NT2/D1 (cell line): ENCODE measurements at regions not wholly inside any gene's neighbourhood (a gene's known extent, or its start where the extent isn't known, plus 50 kb on each side); places are given as distances from the start of the nearest gene placed in this dataset.

Experiments used
- DNase-seq: peaks from one replicate; pipeline ENCODE4 v3.0.0-alpha.2; 2011; ENCODE audit warnings: low read depth, low spot score
- H3K27me3 ChIP-seq: 2 replicates; pipeline ENCODE4 v1.6.0; 2011; ENCODE audit warnings: mild to moderate bottlenecking; ENCODE audit not compliant: insufficient read length, insufficient read depth
- H3K36me3 ChIP-seq: 2 replicates; pipeline ENCODE4 v1.6.1; 2011; ENCODE audit warnings: mild to moderate bottlenecking, low read length, mixed read lengths; ENCODE audit not compliant: insufficient read depth, insufficient read length
- H3K4me1 ChIP-seq: 2 replicates; pipeline ENCODE4 v1.5.1; 2011; ENCODE audit not compliant: insufficient read depth, insufficient read length
- H3K4me3 ChIP-seq: 2 replicates; pipeline ENCODE4 v1.5.1; 2011; ENCODE audit warnings: low read depth; ENCODE audit not compliant: insufficient read length
- H3K9ac ChIP-seq: 2 replicates; pipeline ENCODE4 v1.6.0; 2011; ENCODE audit warnings: low read depth; ENCODE audit not compliant: insufficient read length
- H3K9me3 ChIP-seq: 2 replicates; pipeline ENCODE4 v1.5.1; 2011; ENCODE audit warnings: mild to moderate bottlenecking, low read length; ENCODE audit not compliant: insufficient read depth
- SUZ12 ChIP-seq: IDR thresholded peaks from 2 replicates; pipeline ENCODE4 v1.6.1; 2011; ENCODE audit not compliant: insufficient read length, insufficient read depth; ENCODE audit errors: extremely low read depth
- YY1 ChIP-seq: IDR thresholded peaks from 2 replicates; pipeline ENCODE4 v1.6.1; 2011; ENCODE audit not compliant: insufficient read length, insufficient read depth
- ZNF274 ChIP-seq: IDR thresholded peaks from 2 replicates; pipeline ENCODE4 v1.6.1; 2011; ENCODE audit warnings: mild to moderate bottlenecking, low read depth, low read length

DNA sequence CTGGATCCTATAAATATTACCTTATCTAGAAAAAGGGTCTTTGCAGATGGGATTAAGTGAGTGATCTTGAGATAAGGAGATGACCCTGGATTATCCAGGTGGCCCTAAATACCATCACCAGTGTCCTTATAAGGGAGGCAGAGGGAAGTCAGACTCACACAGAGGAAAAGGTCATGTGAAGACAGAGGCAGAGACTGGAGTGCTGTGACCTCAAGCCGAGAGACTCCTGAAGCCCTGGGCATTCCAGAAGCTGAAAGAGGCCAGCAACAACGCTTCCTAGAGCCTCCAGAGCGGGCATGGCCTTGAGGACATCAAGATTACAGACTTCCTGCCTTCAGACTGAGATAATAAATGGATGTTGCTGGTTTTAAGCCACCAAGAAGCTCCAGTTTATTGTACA, 118.8 kb downstream of the ATPSCKMT start:
- Histone ChIP-seq H3K9ac (no peak overlapping the region), H3K36me3 (no peaks in the 10 kb centered on the region), H3K9me3 (no peaks in the 10 kb centered on the region), H3K4me3 (no peak overlapping the region), H3K4me1 (peaks cover 3% of the 10 kb centered on the region), H3K27me3 (no peaks in the 10 kb centered on the region)
- TF ChIP-seq ZNF274 (no peak), SUZ12 (no peak), YY1 (no peak)
- DNase-seq: no peak

DNA sequence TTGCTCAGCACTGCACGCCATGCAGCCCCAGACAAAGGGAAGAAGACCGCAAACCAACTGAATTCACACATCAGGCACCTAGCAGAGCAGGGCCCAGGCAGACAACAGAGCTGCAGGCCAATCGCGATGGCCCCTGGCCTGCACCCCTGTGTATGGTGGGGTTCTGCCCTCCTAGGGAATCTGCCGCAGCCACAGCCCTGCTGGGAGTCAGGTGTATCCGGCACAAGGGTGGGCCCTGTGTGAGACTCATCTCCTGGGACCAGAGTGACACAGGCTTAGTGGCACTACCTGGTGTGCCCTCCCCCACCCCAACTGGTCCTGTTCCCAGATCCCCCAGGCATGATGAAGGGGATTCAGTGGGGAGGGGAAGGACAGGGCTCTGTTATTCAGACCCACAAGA, 122.8 kb downstream of the ATPSCKMT start:
- Histone ChIP-seq H3K36me3 (no peaks in the 10 kb centered on the region), H3K9me3 (no peaks in the 10 kb centered on the region), H3K4me1 (no peaks in the 10 kb centered on the region), H3K9ac (no peak overlapping the region), H3K27me3 (no peaks in the 10 kb centered on the region), H3K4me3 (no peak overlapping the region)
- no peak for DNase-seq
- no peak for TF ChIP-seq YY1
- no peak for TF ChIP-seq SUZ12
- no peak for TF ChIP-seq ZNF274

DNA sequence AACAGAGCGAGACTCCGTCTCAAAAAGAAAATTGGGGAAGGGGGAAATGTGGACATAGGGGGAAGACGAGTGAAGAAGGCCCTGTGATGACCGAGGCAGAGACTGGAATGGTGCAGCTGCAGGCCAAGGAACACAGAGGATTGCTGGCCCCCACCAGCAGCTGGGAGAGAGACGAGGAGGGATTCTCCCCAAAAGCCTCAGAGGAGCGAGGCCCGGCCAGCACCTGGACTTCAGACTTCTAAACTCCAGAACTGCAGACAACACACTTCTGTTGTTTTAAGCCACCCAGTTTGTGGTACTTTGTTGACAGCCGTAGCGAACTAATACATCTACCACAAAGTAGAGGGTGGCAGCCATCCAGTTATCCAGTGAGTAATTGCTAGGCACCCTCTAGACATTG, 124.6 kb downstream of the ATPSCKMT start:
- Histone ChIP-seq H3K9ac (no peak overlapping the region), H3K27me3 (no peaks in the 10 kb centered on the region), H3K36me3 (no peaks in the 10 kb centered on the region), H3K4me1 (no peaks in the 10 kb centered on the region), H3K4me3 (no peak overlapping the region), H3K9me3 (no peaks in the 10 kb centered on the region)
- TF ChIP-seq YY1: no peak
- no peak for TF ChIP-seq ZNF274
- TF ChIP-seq SUZ12: no peak
- DNase-seq: no peak

DNA sequence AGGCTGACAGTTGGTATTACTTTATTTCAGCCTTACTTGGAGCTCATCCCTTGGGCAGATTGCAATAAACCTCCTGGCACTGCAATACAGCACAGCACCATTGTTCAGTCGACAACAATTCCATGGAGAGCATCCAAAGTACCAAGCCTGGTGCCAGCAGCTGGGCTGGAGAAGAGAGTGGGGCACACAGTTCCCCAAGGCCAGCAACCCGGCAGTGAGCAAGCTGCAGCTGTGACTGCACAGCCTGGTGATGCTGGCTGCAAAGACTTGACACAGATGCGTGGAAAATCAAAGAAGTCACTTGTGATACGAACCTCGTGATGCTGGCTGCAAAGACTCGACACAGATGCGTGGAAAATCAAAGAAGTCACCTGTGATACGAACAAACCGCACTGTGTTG, 125.4 kb downstream of the ATPSCKMT start:
- Histone ChIP-seq H3K9me3 (no peaks in the 10 kb centered on the region), H3K27me3 (no peaks in the 10 kb centered on the region), H3K9ac (no peak overlapping the region), H3K4me1 (no peaks in the 10 kb centered on the region), H3K4me3 (no peak overlapping the region), H3K36me3 (no peaks in the 10 kb centered on the region)
- no peak for DNase-seq
- no peak for TF ChIP-seq ZNF274
- no peak for TF ChIP-seq SUZ12
- no peak for TF ChIP-seq YY1

DNA sequence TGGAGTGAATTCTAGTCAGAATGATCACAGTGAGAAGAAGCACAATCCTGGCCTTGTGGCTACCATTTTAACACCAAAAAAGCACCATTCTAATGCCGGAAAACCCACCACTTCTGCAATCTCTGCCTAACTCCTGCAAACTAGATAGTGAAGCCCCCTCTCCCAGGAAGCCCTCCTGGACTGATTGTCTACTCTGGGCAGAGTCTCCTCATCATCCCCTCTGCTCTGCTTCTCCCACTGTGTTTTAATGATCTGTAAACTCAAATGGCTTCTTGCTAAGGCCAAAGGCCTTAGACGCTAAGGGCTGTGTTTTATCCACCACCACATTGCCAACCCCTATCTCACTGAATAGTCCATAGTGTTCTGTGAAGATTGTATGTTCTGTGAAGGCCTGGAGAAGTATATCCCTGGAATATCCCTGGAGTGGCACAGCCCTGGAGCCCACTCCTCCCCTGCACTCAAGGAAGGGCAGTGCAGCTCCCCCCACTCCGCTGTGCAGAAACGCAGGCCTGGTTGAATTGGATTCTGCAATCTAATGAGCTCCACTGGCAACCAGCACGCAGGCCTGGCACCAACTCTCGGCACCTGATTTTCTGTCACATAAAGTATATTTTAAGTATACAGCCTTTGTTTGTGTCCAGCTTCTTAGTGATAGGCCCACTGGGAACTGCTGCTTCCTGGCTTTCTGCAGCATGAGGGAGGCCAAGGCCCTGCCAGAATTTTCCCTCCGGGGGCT, 126.3 kb downstream of the ATPSCKMT start:
- H3K4me1 ChIP-seq: no peaks in the 10 kb centered on the region
- no peaks in the 10 kb centered on the region for H3K27me3 ChIP-seq
- DNase-seq: no peak
- H3K9me3 ChIP-seq: no peaks in the 10 kb centered on the region
- no peak for TF ChIP-seq YY1
- no peak for TF ChIP-seq ZNF274
- TF ChIP-seq SUZ12: no peak
- no peaks in the 10 kb centered on the region for H3K36me3 ChIP-seq
- no peak overlapping the region for H3K4me3 ChIP-seq
- H3K9ac ChIP-seq: no peak overlapping the region

DNA sequence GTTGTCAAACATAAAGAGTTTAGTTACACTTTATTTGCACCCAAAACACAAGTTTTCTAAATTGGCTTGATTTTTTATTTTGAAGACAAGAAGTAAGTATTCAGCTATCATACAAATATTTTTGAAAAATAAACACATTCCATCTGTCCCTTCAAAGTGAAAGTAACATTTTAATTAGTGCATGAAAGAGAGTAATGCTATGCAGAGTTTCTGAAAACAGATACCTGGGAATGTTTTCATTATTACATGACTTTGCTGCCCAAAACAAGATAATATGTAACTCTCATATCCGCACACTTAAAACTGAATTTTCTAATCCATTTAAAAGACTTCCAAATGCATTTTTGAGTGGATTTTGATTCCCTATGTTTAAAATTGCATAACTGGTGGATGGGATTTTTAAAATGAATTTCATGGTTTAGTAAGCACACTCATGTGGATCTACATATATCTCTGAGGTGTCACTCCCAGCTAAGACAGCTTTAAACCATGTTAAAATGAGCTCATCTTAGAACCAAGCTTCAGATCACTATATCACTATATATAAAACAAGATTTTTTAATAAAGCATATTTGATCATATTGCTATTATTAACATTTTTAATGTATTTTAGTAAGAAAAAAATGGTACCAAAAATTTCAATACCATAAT, 127.5 kb downstream of the ATPSCKMT start:
- Histone ChIP-seq H3K4me1 (no peaks in the 10 kb centered on the region), H3K36me3 (no peaks in the 10 kb centered on the region), H3K9ac (no peak overlapping the region), H3K9me3 (no peaks in the 10 kb centered on the region), H3K4me3 (no peak overlapping the region), H3K27me3 (no peaks in the 10 kb centered on the region)
- TF ChIP-seq SUZ12: no peak
- no peak for TF ChIP-seq YY1
- TF ChIP-seq ZNF274: no peak
- DNase-seq: no peak

DNA sequence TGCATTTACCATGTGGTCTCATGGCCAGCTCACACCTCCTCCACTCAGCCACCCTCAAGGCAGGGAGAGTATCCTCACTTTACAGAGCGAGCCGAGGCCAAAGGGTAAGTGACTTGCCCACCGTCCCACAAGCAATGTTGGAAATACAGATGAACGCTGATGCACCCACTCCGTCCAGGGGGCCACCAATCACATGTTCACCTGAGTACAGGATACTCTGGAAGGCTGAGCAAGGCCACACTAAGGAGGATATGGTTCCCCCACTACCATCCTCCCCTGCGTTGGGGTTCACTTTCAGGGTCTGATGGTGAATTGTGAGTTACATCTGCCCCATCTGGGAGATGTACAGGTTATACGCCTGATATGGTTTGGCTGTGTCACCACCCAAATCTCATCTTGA, 128.8 kb downstream of the ATPSCKMT start:
- TF ChIP-seq ZNF274: no peak
- no peak for TF ChIP-seq YY1
- no peak for TF ChIP-seq SUZ12
- H3K9me3 ChIP-seq: no peaks in the 10 kb centered on the region
- no peak overlapping the region for H3K9ac ChIP-seq
- no peaks in the 10 kb centered on the region for H3K27me3 ChIP-seq
- H3K36me3 ChIP-seq: no peaks in the 10 kb centered on the region
- no peak for DNase-seq
- H3K4me1 ChIP-seq: no peaks in the 10 kb centered on the region
- no peak overlapping the region for H3K4me3 ChIP-seq

DNA sequence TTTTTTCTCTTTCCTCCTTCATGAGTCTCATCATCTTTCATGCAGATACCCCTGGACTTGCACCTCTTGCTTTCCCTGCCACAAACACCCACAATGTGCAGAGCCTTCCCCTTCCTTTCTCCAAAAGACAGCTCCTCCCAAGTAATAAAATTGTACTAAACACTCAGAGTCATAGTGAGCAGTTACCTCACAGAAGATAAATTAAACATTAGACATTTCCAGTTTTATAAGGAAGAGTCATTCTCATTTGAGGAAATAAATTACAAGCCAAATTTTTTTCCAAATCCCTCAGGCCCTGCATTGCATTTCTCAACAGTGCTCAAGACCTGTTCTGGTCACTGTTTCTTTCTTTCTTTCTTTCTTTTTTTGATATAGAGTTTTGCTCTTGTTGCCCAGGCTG, 131.5 kb downstream of the ATPSCKMT start:
- H3K9ac ChIP-seq: no peak overlapping the region
- DNase-seq: no peak
- no peaks in the 10 kb centered on the region for H3K27me3 ChIP-seq
- no peaks in the 10 kb centered on the region for H3K36me3 ChIP-seq
- H3K9me3 ChIP-seq: no peaks in the 10 kb centered on the region
- H3K4me3 ChIP-seq: no peak overlapping the region
- H3K4me1 ChIP-seq: no peaks in the 10 kb centered on the region
- TF ChIP-seq SUZ12 (no peak), ZNF274 (no peak)
